ENCODE measurements at regions not wholly inside any gene's neighbourhood (a gene's known extent, or its start where the extent isn't known, plus 50 kb on each side); places are given as distances from the start of the nearest gene placed in this dataset.
A peak's percentile ranks its signal among the peaks of the same experiment; 100 is the strongest.

DNA sequence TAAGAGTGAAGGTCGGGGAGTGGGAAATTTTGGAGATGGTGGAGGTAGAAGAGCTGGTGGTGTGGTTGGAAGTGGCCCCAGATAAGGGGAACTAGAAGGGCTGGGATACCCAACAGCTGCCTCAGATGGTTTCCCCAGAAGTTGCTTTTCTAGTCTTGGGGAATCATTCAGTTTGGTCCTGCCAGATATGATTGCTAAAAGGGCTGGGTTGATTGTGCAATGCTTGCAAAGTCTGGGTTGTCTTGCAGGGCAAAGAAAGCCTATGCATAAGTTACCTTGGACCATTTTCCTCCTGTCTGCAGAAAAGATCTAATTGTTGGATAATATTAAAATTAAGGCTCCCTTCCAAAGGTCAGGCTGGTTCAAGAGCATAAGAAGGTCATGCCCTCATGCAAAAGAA, 213.8 kb upstream of the ZNF804B start:
- no peak for DNase-seq (ENCODE audit: low spot score)
- ChIA-PET CTCF (ENCODE audit: low intra/inter-chr PET ratio, low total read pairs) (interaction anchor here (1.7 kb wide), 1 partner anchor 1077 kb away, joined by 6 read pairs; no protein-coding TSS in a partner anchor), POLR2A (no interaction called here)
- Histone ChIP-seq H2AFZ (ENCODE audit: low read length) (no peak overlapping the region), H3K9ac (ENCODE audit: insufficient read depth, low read depth, low read length) (no peak overlapping the region), H3K79me2 (ENCODE audit: insufficient read depth, low read length) (no peaks in the 10 kb centered on the region), H3K4me3 (replicated peaks in 1 of 3; ENCODE audit: insufficient read depth in 1 of 3, low read depth in 2 of 3, low read length in 3 of 3) (no peak overlapping the region), H3K27me3 (ENCODE audit: control insufficient read depth in 1 of 2, insufficient read depth in 2 of 2, low read length in 2 of 2) (no peaks in the 10 kb centered on the region), H3K4me1 (ENCODE audit: insufficient read depth, low read length) (no peaks in the 10 kb centered on the region), H3K36me3 (replicated peaks in 1 of 2; ENCODE audit: control insufficient read depth in 1 of 2, insufficient read depth in 2 of 2, low read length in 2 of 2) (no peaks in the 10 kb centered on the region), H3K27ac (ENCODE audit: extremely low read length, insufficient read depth, low read length) (no peak overlapping the region), H3K4me2 (ENCODE audit: low read depth, low read length) (no peak overlapping the region), H4K20me1 (ENCODE audit: insufficient read depth, low read length) (no peaks in the 10 kb centered on the region), H3K9me3 (ENCODE audit: low read length) (no peaks in the 10 kb centered on the region)
- no peak for ATAC-seq
- FAIRE-seq = no peak
- intact Hi-C loops (cut with micrococcal nuclease; ENCODE audit: unreplicated experiment) (loop anchor here (1.0 to 10.0 kb wide), 3 partner anchors 302 to 1879 kb away; no protein-coding TSS in a partner anchor), in situ Hi-C loops (cut with HindIII; ENCODE audit: extremely low pct_ligation_motif_present, low pct_unique_long_range_greater_than_20kb) (loop anchor here (10.0 kb wide), 2 partner anchors 289 to 1079 kb away; no protein-coding TSS in a partner anchor)
- no TSS peak for BruUV-seq (replicated peaks)
- 0% methylated on average over 1 of the region's 1 CpG for WGBS (ENCODE audit: low lambda C conversion rate)
- TF ChIP-seq ZFAT (CRISPR knock-in tag; conservative IDR thresholded peaks at IDR 0.05) = no peak
- peak; percentile 77 for TF ChIP-seq CEBPB (IDR thresholded peaks at IDR 0.05; ENCODE audit: borderline replicate concordance, low read depth, low read length)

DNA sequence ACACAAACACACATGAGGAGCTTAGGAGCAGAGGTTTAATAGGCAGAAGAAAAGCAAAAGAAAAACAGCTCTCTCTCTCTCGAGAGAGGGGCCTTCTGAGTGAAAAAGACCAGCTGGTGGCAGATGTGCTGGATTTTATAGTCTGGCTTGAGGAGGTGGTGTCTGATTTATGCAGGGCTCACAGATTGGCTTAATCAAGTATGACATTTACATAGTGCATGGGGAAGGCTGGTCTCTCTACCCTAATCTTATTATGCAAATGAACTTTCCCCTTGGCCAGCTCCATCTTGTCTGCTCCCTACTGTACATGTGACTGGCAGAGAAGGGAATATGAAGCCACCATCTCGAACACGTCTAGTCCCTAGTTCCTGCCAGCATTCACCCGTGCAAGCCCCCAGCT, 219.5 kb upstream of the ZNF804B start:
- Histone ChIP-seq H3K27me3 (ENCODE audit: control insufficient read depth in 1 of 2, insufficient read depth in 2 of 2, low read length in 2 of 2) (no peaks in the 10 kb centered on the region), H3K36me3 (replicated peaks in 1 of 2; ENCODE audit: control insufficient read depth in 1 of 2, insufficient read depth in 2 of 2, low read length in 2 of 2) (no peaks in the 10 kb centered on the region), H3K4me1 (ENCODE audit: insufficient read depth, low read length) (no peaks in the 10 kb centered on the region), H3K79me2 (ENCODE audit: insufficient read depth, low read length) (no peaks in the 10 kb centered on the region), H3K9me3 (ENCODE audit: low read length) (peaks cover 4% of the 10 kb centered on the region; the same call in 1 of the 2 replicates), H4K20me1 (ENCODE audit: insufficient read depth, low read length) (no peaks in the 10 kb centered on the region), H3K4me2 (ENCODE audit: low read depth, low read length) (no peak overlapping the region), H2AFZ (ENCODE audit: low read length) (no peak overlapping the region), H3K27ac (ENCODE audit: extremely low read length, insufficient read depth, low read length) (no peak overlapping the region), H3K4me3 (replicated peaks in 1 of 3; ENCODE audit: insufficient read depth in 1 of 3, low read depth in 2 of 3, low read length in 3 of 3) (no peak overlapping the region), H3K9ac (ENCODE audit: insufficient read depth, low read depth, low read length) (no peak overlapping the region)
- ATAC-seq (no peak), DNase-seq (ENCODE audit: low spot score) (no peak), FAIRE-seq (no peak)
- ChIA-PET POLR2A (no interaction called here), CTCF (ENCODE audit: low intra/inter-chr PET ratio, low total read pairs) (no interaction called here)
- BruUV-seq (replicated peaks) = no TSS peak
- TF ChIP-seq ZNF292 (CRISPR knock-in tag; IDR thresholded peaks at IDR 0.05; ENCODE audit: borderline replicate concordance, low read depth) = no peak
- TF ChIP-seq ZFP1 (CRISPR knock-in tag; IDR thresholded peaks at IDR 0.05) = no peak
- TF ChIP-seq ZFYVE20 (CRISPR knock-in tag; IDR thresholded peaks at IDR 0.05; ENCODE audit: borderline replicate concordance, low read depth) = no peak
- in situ Hi-C loops (cut with HindIII; ENCODE audit: extremely low pct_ligation_motif_present, low pct_unique_long_range_greater_than_20kb) (loop anchor here (10.0 kb wide), 2 partner anchors 295 to 1085 kb away; no protein-coding TSS in a partner anchor), intact Hi-C loops (cut with micrococcal nuclease; ENCODE audit: unreplicated experiment) (loop anchor here (10.0 kb wide), 1 partner anchor 1885 kb away; no protein-coding TSS in a partner anchor)
- 0% methylated on average over 3 of the region's 4 CpGs for WGBS (ENCODE audit: low lambda C conversion rate)
